DND-41 (cell line): ENCODE measurements at regions not wholly inside any gene's neighbourhood (a gene's known extent, or its start where the extent isn't known, plus 50 kb on each side); places are given as distances from the start of the nearest gene placed in this dataset.

Experiments used
- EZH2 ChIP-seq: IDR thresholded peaks from 3 replicates; pipeline ENCODE4 v1.6.1; 2012; ENCODE audit warnings: borderline replicate concordance, low read depth, mild to moderate bottlenecking, moderate library complexity, low read length, inconsistent platforms; ENCODE audit not compliant: severe bottlenecking
- TF ChIP-seq, protein P1 (sequence below): IDR thresholded peaks from 2 replicates; pipeline ENCODE4 v1.5.1; 2012; ENCODE audit warnings: borderline replicate concordance, low read length, moderate library complexity, mild to moderate bottlenecking; ENCODE audit not compliant: poor library complexity, severe bottlenecking; ENCODE audit errors: extremely low read depth

- TF ChIP-seq, protein P1, sequence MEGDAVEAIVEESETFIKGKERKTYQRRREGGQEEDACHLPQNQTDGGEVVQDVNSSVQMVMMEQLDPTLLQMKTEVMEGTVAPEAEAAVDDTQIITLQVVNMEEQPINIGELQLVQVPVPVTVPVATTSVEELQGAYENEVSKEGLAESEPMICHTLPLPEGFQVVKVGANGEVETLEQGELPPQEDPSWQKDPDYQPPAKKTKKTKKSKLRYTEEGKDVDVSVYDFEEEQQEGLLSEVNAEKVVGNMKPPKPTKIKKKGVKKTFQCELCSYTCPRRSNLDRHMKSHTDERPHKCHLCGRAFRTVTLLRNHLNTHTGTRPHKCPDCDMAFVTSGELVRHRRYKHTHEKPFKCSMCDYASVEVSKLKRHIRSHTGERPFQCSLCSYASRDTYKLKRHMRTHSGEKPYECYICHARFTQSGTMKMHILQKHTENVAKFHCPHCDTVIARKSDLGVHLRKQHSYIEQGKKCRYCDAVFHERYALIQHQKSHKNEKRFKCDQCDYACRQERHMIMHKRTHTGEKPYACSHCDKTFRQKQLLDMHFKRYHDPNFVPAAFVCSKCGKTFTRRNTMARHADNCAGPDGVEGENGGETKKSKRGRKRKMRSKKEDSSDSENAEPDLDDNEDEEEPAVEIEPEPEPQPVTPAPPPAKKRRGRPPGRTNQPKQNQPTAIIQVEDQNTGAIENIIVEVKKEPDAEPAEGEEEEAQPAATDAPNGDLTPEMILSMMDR = no peak
- no peak for TF ChIP-seq EZH2
Measured at GRCh38 chr1:50265790-50266314, 157.1 kb downstream of the ELAVL4 start.
